Hematopoietic multipotent progenitor cell (in vitro differentiated cells): ENCODE measurements at regions not wholly inside any gene's neighbourhood (a gene's known extent, or its start where the extent isn't known, plus 50 kb on each side); places are given as distances from the start of the nearest gene placed in this dataset.

Experiments used
- DNase-seq, 3 donors: peaks; one replicate each; pipeline ENCODE4 v3.0.0-alpha.2; 2011 to 2015; ENCODE audit warnings: low read depth in 2 of 3, low spot score in 2 of 3

DNA sequence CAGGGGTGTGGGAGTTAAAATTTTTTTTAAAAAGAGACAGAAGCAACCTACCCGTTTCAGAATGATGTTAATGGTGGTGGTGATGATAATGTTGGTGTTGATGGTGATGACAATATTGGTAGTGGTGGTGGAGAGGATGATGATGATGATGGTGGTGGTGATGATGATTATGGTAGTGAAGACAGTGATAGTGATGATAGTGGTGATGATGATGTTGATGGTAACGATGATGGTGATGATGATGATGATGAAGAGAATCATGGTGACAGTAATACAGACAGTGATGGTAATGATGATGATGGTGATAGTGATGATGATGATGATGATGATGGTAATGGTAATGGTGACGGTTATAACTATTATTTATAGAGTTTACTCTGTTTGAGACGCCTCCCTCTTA is 117.6 kb downstream of the ICE1 start:
- no peak for DNase-seq
